ENCODE measurements at regions not wholly inside any gene's neighbourhood (a gene's known extent, or its start where the extent isn't known, plus 50 kb on each side); places are given as distances from the start of the nearest gene placed in this dataset.

- TF ChIP-seq, protein P1, sequence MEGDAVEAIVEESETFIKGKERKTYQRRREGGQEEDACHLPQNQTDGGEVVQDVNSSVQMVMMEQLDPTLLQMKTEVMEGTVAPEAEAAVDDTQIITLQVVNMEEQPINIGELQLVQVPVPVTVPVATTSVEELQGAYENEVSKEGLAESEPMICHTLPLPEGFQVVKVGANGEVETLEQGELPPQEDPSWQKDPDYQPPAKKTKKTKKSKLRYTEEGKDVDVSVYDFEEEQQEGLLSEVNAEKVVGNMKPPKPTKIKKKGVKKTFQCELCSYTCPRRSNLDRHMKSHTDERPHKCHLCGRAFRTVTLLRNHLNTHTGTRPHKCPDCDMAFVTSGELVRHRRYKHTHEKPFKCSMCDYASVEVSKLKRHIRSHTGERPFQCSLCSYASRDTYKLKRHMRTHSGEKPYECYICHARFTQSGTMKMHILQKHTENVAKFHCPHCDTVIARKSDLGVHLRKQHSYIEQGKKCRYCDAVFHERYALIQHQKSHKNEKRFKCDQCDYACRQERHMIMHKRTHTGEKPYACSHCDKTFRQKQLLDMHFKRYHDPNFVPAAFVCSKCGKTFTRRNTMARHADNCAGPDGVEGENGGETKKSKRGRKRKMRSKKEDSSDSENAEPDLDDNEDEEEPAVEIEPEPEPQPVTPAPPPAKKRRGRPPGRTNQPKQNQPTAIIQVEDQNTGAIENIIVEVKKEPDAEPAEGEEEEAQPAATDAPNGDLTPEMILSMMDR (IDR thresholded peaks at IDR 0.05; ENCODE audit: extremely low read depth, low read depth, low read length), result no peak
- Histone ChIP-seq H4K20me1 (ENCODE audit: insufficient read depth, low read length) (no peaks in the 10 kb centered on the region), H3K4me2 (ENCODE audit: insufficient read depth, low read length) (no peak overlapping the region), H2AFZ (ENCODE audit: low read length) (no peak overlapping the region), H3K27ac (ENCODE audit: low read depth, low read length) (no peak overlapping the region), H3K79me2 (ENCODE audit: insufficient read depth, low read length) (no peaks in the 10 kb centered on the region), H3K4me3 (ENCODE audit: insufficient read depth, low read length) (no peak overlapping the region), H3K27me3 (ENCODE audit: insufficient read depth, low read length) (no peaks in the 10 kb centered on the region), H3K9me3 (ENCODE audit: low read depth, low read length) (no peaks in the 10 kb centered on the region), H3K4me1 (ENCODE audit: insufficient read depth, low read length) (no peaks in the 10 kb centered on the region), H3K36me3 (ENCODE audit: insufficient read depth, low read length) (no peaks in the 10 kb centered on the region)
- no peak for DNase-seq (ENCODE audit: insufficient read length, low spot score, missing footprints)
These were observed 145.0 kb upstream of the OSR1 start for GRCh38 chr2:19503406-19503805.

DNA sequence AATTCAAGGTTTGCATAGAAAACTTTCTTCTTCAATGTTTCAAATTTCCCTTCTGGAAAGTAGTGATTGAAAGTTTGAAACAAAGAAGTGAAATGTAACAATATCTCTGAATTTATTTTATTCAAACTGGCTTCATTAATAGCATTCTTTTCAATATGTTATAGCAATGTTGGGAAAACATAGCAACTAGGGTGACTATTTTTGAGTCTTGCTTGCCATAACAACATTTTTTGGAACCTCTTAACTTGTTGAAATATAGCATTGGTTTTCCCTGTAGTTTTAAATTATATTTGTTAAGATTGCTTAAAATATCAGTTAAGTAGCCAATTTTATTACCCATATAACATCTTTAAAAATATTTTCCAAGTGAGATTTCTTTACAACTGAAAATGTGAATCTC, 141.7 kb upstream of the OSR1 start:
- Histone ChIP-seq H3K79me2 (ENCODE audit: insufficient read depth, low read length) (no peaks in the 10 kb centered on the region), H3K9me3 (ENCODE audit: low read depth, low read length) (no peaks in the 10 kb centered on the region), H3K27me3 (ENCODE audit: insufficient read depth, low read length) (no peaks in the 10 kb centered on the region), H3K36me3 (ENCODE audit: insufficient read depth, low read length) (no peaks in the 10 kb centered on the region), H4K20me1 (ENCODE audit: insufficient read depth, low read length) (no peaks in the 10 kb centered on the region), H3K4me1 (ENCODE audit: insufficient read depth, low read length) (no peaks in the 10 kb centered on the region), H3K4me3 (ENCODE audit: insufficient read depth, low read length) (no peak overlapping the region), H3K27ac (ENCODE audit: low read depth, low read length) (no peak overlapping the region), H2AFZ (ENCODE audit: low read length) (no peak overlapping the region), H3K4me2 (ENCODE audit: insufficient read depth, low read length) (no peak overlapping the region)
- no peak for DNase-seq (ENCODE audit: insufficient read length, low spot score, missing footprints)
- TF ChIP-seq, protein P1 (IDR thresholded peaks at IDR 0.05; ENCODE audit: extremely low read depth, low read depth, low read length), result no peak

DNA sequence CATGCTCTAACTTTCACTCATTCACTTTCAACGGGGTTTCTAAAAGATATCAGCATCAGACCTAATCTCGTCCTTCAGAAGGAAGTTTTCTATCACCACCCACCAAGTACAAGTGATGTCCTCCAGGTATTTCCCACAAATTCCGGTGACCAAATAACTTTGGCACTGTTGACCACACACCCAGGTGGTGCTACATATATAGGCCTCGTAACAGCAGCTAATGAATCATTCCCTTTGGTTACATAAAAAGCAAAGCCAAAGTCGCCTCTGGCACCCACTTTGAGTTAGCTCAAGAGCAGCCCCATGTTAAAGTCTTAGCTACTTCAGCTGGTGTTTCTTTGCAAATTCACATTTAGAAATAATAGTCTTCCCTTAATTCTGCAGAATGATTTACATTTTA, 138.2 kb upstream of the OSR1 start:
- Histone ChIP-seq H2AFZ (ENCODE audit: low read length) (no peak overlapping the region), H3K27ac (ENCODE audit: low read depth, low read length) (no peak overlapping the region), H3K4me1 (ENCODE audit: insufficient read depth, low read length) (no peaks in the 10 kb centered on the region), H3K36me3 (ENCODE audit: insufficient read depth, low read length) (no peaks in the 10 kb centered on the region), H3K4me3 (ENCODE audit: insufficient read depth, low read length) (no peak overlapping the region), H3K27me3 (ENCODE audit: insufficient read depth, low read length) (no peaks in the 10 kb centered on the region), H4K20me1 (ENCODE audit: insufficient read depth, low read length) (no peaks in the 10 kb centered on the region), H3K79me2 (ENCODE audit: insufficient read depth, low read length) (no peaks in the 10 kb centered on the region), H3K4me2 (ENCODE audit: insufficient read depth, low read length) (no peak overlapping the region), H3K9me3 (ENCODE audit: low read depth, low read length) (no peaks in the 10 kb centered on the region)
- no peak for DNase-seq (ENCODE audit: insufficient read length, low spot score, missing footprints)
- TF ChIP-seq, protein P1 (IDR thresholded peaks at IDR 0.05; ENCODE audit: extremely low read depth, low read depth, low read length), result no peak

- no peaks in the 10 kb centered on the region for H3K27me3 ChIP-seq (ENCODE audit: insufficient read depth, low read length)
- H3K4me3 ChIP-seq (ENCODE audit: insufficient read depth, low read length), result no peak overlapping the region
- H3K27ac ChIP-seq (ENCODE audit: low read depth, low read length), result no peak overlapping the region
- H3K36me3 ChIP-seq (ENCODE audit: insufficient read depth, low read length), result no peaks in the 10 kb centered on the region
- H3K4me2 ChIP-seq (ENCODE audit: insufficient read depth, low read length), result no peak overlapping the region
- H3K4me1 ChIP-seq (ENCODE audit: insufficient read depth, low read length), result no peaks in the 10 kb centered on the region
- no peaks in the 10 kb centered on the region for H4K20me1 ChIP-seq (ENCODE audit: insufficient read depth, low read length)
- TF ChIP-seq, protein P1 (IDR thresholded peaks at IDR 0.05; ENCODE audit: extremely low read depth, low read depth, low read length), result no peak
- no peaks in the 10 kb centered on the region for H3K9me3 ChIP-seq (ENCODE audit: low read depth, low read length)
- DNase-seq (ENCODE audit: insufficient read length, low spot score, missing footprints), result no peak
- no peaks in the 10 kb centered on the region for H3K79me2 ChIP-seq (ENCODE audit: insufficient read depth, low read length)
- no peak overlapping the region for H2AFZ ChIP-seq (ENCODE audit: low read length)
These were observed 135.8 kb upstream of the OSR1 start for GRCh38 chr2:19494241-19494640.
